Cardiac muscle cell (in vitro differentiated cells and primary cell): ENCODE measurements at regions not wholly inside any gene's neighbourhood (a gene's known extent, or its start where the extent isn't known, plus 50 kb on each side); places are given as distances from the start of the nearest gene placed in this dataset.

Experiments used
- DNase-seq, 2 donors: peaks; one replicate each; pipeline versions ENCODE4 v3.0.0 to v3.0.0-alpha.2; 2010 to 2017; ENCODE audit warnings: low read depth in 1 of 2, low spot score in 1 of 2
- H3K27ac ChIP-seq: fragments of 200-600 bp; sonication (generic); 2 replicates; pipeline ENCODE4 v1.5.1; 2016
- H3K27me3 ChIP-seq: fragments of 200-600 bp; sonication (generic); 2 replicates; pipeline ENCODE4 v1.6.0; 2016; ENCODE audit warnings: control low read depth
- H3K36me3 ChIP-seq: fragments of 200-600 bp; sonication (generic); 2 replicates; pipeline ENCODE4 v1.5.1; 2016; ENCODE audit warnings: control low read depth
- H3K4me1 ChIP-seq: fragments of 200-600 bp; sonication (generic); 2 replicates; pipeline ENCODE4 v1.8.1; 2017; ENCODE audit warnings: low read depth, mild to moderate bottlenecking, mixed run types
- H3K4me3 ChIP-seq: fragments of 200-600 bp; sonication (generic); 2 replicates; pipeline ENCODE4 v1.5.1; 2016; ENCODE audit warnings: mild to moderate bottlenecking
- H3K9me3 ChIP-seq: fragments of 200-600 bp; sonication (generic); 2 replicates; pipeline ENCODE4 v1.5.1; 2017; ENCODE audit warnings: low read depth, mild to moderate bottlenecking, control low read depth
- CTCF ChIP-seq: IDR thresholded peaks from 2 replicates; pipeline ENCODE4 v1.5.1; 2012; ENCODE audit warnings: low read depth, mild to moderate bottlenecking, low read length

GRCh38 chr1:237953238-237953637, 62.5 kb upstream of the ZP4 start:
- DNase-seq, result peak in 1 of 2 donors; percentile 28
- Histone ChIP-seq H3K27me3 (no peaks in the 10 kb centered on the region), H3K9me3 (no peaks in the 10 kb centered on the region), H3K36me3 (no peaks in the 10 kb centered on the region), H3K4me3 (no peak overlapping the region), H3K27ac (no peak overlapping the region), H3K4me1 (no peaks in the 10 kb centered on the region)
- no peak for TF ChIP-seq CTCF
